Caco-2 (cell line): ENCODE measurements at regions not wholly inside any gene's neighbourhood (a gene's known extent, or its start where the extent isn't known, plus 50 kb on each side); places are given as distances from the start of the nearest gene placed in this dataset.

Source experiments
- BruUV-seq: library from RNA; stranded (reverse); fragments of 400-500 nt; replicated peaks from 2 replicates; lab custom pipeline; 2021; lab: Mats Ljungman, UMichigan
- CTCF ChIA-PET: fragments of 300-600 bp; sonication (Branson Sonifier 250); formaldehyde crosslinking; loops from one replicate; lab custom pipeline; 2022; ENCODE audit warnings: antibody characterized with exemption; lab: Charles Lee
- POLR2A ChIA-PET: fragments of 300-600 bp; sonication (Branson Sonifier 250); formaldehyde crosslinking; loops from one replicate; lab custom pipeline; 2022; ENCODE audit warnings: antibody characterized with exemption; lab: Charles Lee
- DNase-seq, 2 experiments: peaks; one replicate each; pipeline versions ENCODE4 v3.0.0 to v3.0.0-alpha.2; 2020 to 2022
- H3K27me3 ChIP-seq: replicated peaks from 2 replicates; pipeline ENCODE4 v1.6.0; 2011; ENCODE audit warnings: low read length; ENCODE audit not compliant: control insufficient read depth, insufficient read depth
- H3K36me3 ChIP-seq: 2 replicates; pipeline ENCODE4 v1.5.1; 2011; ENCODE audit warnings: low read length; ENCODE audit not compliant: control insufficient read depth, insufficient read depth
- H3K4me1 ChIP-seq: fragments of 250-450 bp; sonication (Bioruptor Pico); 2 replicates; pipeline ENCODE4 v1.5.1; 2020; ENCODE audit warnings: mild to moderate bottlenecking
- H3K4me3 ChIP-seq: 2 replicates; pipeline ENCODE4 v1.5.1; 2011; ENCODE audit warnings: low read depth, mild to moderate bottlenecking, control low read depth, low read length
- H3K9me3 ChIP-seq: fragments of 250-450 bp; sonication (Bioruptor Pico); 2 replicates; pipeline ENCODE4 v1.5.1; 2020; ENCODE audit warnings: mild to moderate bottlenecking, moderate library complexity
- H3K27ac Mint-ChIP-seq: one replicate; pipeline ENCODE4 v1.8.0; 2022; ENCODE audit warnings: mixed read lengths; ENCODE audit not compliant: unreplicated experiment
- H3K27me3 Mint-ChIP-seq: one replicate; pipeline ENCODE4 v1.8.0; 2022; ENCODE audit warnings: mixed read lengths; ENCODE audit not compliant: insufficient read depth, unreplicated experiment
- H3K36me3 Mint-ChIP-seq: one replicate; pipeline ENCODE4 v1.8.0; 2022; ENCODE audit warnings: mild to moderate bottlenecking, mixed read lengths; ENCODE audit not compliant: insufficient read depth, unreplicated experiment
- H3K4me1 Mint-ChIP-seq: one replicate; pipeline ENCODE4 v1.8.0; 2022; ENCODE audit warnings: low read depth, mixed read lengths; ENCODE audit not compliant: unreplicated experiment
- H3K4me3 Mint-ChIP-seq: one replicate; pipeline ENCODE4 v1.8.0; 2022; ENCODE audit warnings: mild to moderate bottlenecking, moderate library complexity, mixed read lengths; ENCODE audit not compliant: unreplicated experiment
- H3K9me3 Mint-ChIP-seq: one replicate; pipeline ENCODE4 v1.8.0; 2022; ENCODE audit warnings: mixed read lengths; ENCODE audit not compliant: unreplicated experiment
- intact Hi-C: fragments of 100-400 bp; cut with micrococcal nuclease; formaldehyde crosslinking; loops from one replicate; pipeline ENCODE4 v1.10.0; 2022; ENCODE audit not compliant: unreplicated experiment
- TF ChIP-seq, protein P1 (sequence below), 2 experiments: fragments of 200-600 bp in 1 of 2; IDR thresholded peaks; 1 replicate in 1 of 2; 2 replicates in 1 of 2; pipeline versions ENCODE4 v1.5.1 to v1.8.0; 2011 to 2022; ENCODE audit warnings: antibody characterized with exemption in 1 of 2, control low read depth in 1 of 2, inconsistent platforms in 1 of 2, low read depth in 1 of 2, low read length in 1 of 2, mild to moderate bottlenecking in 1 of 2, moderate library complexity in 1 of 2; ENCODE audit not compliant: insufficient read depth in 1 of 2, severe bottlenecking in 1 of 2, unreplicated experiment in 1 of 2

DNA sequence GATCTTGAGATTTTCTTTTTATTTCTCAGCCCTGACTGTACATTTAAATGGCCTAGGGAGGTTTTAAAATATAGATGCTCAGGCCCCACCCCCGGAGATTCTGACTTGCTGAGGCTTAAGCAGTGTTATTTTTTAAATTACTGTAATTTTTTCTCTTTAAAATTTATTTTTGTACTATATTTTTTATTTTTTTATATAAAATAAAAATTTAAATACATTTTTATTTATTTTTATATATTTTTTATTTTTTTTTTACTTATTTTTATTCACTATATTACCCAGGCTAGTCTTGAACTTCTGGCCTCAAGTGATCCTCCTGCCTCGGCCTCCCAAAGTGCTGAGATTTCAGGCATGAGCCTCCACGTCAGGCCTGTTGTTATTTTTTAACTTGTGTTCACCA, 83.3 kb downstream of the KATNIP start:
- Mint-ChIP-seq H3K27me3 (no peaks in the 10 kb centered on the region), H3K4me3 (no peak overlapping the region), H3K36me3 (peaks cover 10% of the 10 kb centered on the region), H3K27ac (no peak overlapping the region), H3K4me1 (no peaks in the 10 kb centered on the region), H3K9me3 (no peaks in the 10 kb centered on the region)
- intact Hi-C loops, result no loop called here
- DNase-seq, result no peak
- CTCF ChIA-PET, result no interaction called here
- Histone ChIP-seq H3K4me3 (no peak overlapping the region), H3K27me3 (no peaks in the 10 kb centered on the region), H3K36me3 (no peaks in the 10 kb centered on the region), H3K9me3 (no peaks in the 10 kb centered on the region), H3K4me1 (no peaks in the 10 kb centered on the region)
- no TSS peak for BruUV-seq
- POLR2A ChIA-PET, result no interaction called here
- TF ChIP-seq, protein P1, sequence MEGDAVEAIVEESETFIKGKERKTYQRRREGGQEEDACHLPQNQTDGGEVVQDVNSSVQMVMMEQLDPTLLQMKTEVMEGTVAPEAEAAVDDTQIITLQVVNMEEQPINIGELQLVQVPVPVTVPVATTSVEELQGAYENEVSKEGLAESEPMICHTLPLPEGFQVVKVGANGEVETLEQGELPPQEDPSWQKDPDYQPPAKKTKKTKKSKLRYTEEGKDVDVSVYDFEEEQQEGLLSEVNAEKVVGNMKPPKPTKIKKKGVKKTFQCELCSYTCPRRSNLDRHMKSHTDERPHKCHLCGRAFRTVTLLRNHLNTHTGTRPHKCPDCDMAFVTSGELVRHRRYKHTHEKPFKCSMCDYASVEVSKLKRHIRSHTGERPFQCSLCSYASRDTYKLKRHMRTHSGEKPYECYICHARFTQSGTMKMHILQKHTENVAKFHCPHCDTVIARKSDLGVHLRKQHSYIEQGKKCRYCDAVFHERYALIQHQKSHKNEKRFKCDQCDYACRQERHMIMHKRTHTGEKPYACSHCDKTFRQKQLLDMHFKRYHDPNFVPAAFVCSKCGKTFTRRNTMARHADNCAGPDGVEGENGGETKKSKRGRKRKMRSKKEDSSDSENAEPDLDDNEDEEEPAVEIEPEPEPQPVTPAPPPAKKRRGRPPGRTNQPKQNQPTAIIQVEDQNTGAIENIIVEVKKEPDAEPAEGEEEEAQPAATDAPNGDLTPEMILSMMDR (IDR thresholded peaks at IDR 0.05; ENCODE audit: insufficient read depth in 1 of 2, low read depth in 1 of 2, low read length in 1 of 2, severe bottlenecking in 1 of 2, unreplicated experiment in 1 of 2), result no peak

DNA sequence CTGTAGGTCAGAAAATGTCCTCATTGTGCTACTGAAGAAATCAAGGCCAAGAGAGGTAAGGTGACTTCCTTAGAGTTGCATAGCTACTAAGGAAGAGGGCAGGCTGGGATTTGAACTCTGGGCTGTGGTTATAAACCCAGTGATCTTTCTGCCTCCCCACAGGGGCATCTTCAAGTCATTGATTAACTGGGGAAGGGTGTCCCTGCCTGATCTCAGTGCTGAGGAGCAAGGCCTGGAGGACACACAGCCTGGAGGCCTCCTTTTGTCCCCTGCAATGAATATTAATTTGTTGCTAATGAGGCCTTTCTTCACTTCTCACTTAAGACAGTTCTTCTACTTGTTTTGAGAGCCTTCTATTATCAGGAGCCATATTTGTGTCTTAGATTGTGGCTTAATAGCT, 83.8 kb downstream of the KATNIP start:
- H3K27me3 Mint-ChIP-seq, result no peaks in the 10 kb centered on the region
- H3K9me3 ChIP-seq, result no peaks in the 10 kb centered on the region

DNA sequence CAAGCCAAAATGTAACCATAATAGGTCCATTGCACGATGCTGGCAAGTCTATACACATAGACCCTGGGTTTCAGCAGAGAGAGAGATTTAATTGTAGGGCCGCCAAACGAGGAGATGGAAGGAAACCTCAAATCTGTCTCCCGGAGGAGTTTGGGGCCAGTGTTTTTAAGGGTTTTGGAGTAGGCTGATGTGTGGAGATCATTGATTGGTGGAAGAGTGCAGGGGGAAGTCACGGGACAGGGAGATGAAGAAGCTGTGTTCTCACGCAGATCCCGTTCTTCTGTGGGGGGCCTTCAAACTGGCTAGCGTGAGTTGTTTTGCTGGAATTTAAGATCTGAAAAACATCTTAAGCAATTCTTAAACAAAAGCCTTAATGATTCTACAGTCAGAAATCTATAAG, 84.8 kb downstream of the KATNIP start:
- TF ChIP-seq, protein P1 (IDR thresholded peaks at IDR 0.05; ENCODE audit: insufficient read depth in 1 of 2, low read depth in 1 of 2, low read length in 1 of 2, severe bottlenecking in 1 of 2, unreplicated experiment in 1 of 2), result no peak
- Mint-ChIP-seq H3K9me3 (no peaks in the 10 kb centered on the region), H3K27ac (no peak overlapping the region), H3K36me3 (peaks cover 10% of the 10 kb centered on the region), H3K27me3 (no peaks in the 10 kb centered on the region), H3K4me3 (no peak overlapping the region), H3K4me1 (no peaks in the 10 kb centered on the region)
- DNase-seq, result no peak
- no peaks in the 10 kb centered on the region for H3K36me3 ChIP-seq
- H3K27me3 ChIP-seq, result no peaks in the 10 kb centered on the region
- POLR2A ChIA-PET, result no interaction called here
- no peaks in the 10 kb centered on the region for H3K9me3 ChIP-seq
- no TSS peak for BruUV-seq
- H3K4me3 ChIP-seq, result no peak overlapping the region
- CTCF ChIA-PET, result no interaction called here
- H3K4me1 ChIP-seq, result no peaks in the 10 kb centered on the region
- intact Hi-C loops, result no loop called here

More for the DNA sequence above, 83.8 kb downstream of the KATNIP start:
- ChIA-PET CTCF (no interaction called here), POLR2A (no interaction called here)
- DNase-seq, result no peak
- Mint-ChIP-seq H3K36me3 (peaks cover 10% of the 10 kb centered on the region), H3K9me3 (no peaks in the 10 kb centered on the region), H3K4me1 (no peaks in the 10 kb centered on the region), H3K4me3 (no peak overlapping the region), H3K27ac (no peak overlapping the region)
- BruUV-seq, result no TSS peak
- Histone ChIP-seq H3K27me3 (no peaks in the 10 kb centered on the region), H3K4me1 (no peaks in the 10 kb centered on the region), H3K36me3 (no peaks in the 10 kb centered on the region), H3K4me3 (no peak overlapping the region)
- TF ChIP-seq, protein P1 (IDR thresholded peaks at IDR 0.05; ENCODE audit: insufficient read depth in 1 of 2, low read depth in 1 of 2, low read length in 1 of 2, severe bottlenecking in 1 of 2, unreplicated experiment in 1 of 2), result no peak
- intact Hi-C loops, result no loop called here
